ENCODE measurements at regions not wholly inside any gene's neighbourhood (a gene's known extent, or its start where the extent isn't known, plus 50 kb on each side); places are given as distances from the start of the nearest gene placed in this dataset.

DNA sequence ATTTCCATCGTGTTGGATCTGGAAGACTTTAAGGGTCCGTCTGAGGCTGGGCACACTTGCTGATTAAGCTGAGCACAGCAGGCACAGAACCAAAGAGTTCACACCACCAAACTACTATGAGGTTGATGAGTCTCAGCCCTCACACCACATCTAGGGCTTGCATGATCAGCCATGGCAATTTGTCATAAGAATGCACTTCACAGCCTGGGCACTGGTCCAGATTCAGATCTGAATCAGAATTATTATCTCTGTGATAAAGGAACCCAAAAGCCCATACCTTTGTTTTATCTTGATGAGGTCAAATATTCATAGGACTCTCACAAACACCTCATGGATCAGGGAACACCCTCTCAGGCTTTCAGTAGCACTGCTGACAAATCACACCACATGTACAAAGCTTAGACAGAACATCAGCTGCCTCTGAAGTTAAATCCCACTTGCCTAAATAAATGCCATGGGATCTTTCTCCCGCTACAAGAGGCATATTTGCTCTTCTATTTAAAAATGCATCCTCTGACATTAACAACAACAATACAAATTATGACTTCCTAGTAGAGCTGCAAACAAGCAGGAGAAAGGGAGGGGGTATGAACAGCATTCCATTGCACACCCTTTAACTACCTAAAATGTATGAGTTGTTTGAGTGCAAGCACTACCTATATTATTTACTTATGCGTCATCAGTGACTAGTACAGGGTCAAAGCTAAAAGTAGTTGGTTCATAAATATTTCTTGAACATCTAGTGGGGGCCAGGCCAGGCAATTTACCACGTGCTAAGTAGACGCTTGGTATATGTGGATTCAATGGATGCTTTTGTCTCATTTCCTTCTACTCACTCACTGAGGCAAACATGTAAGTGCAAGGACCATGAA, 186.3 kb upstream of the FGF13 start:
- H3K27ac ChIP-seq (ENCODE audit: low read depth, low read length): no peak overlapping the region
- ATAC-seq (no peak), DNase-seq (ENCODE audit: low read depth, low spot score) (no peak)

More for the DNA sequence above, 186.3 kb upstream of the FGF13 start:
- H3K79me2 ChIP-seq (ENCODE audit: insufficient read depth, low read length): no peaks in the 10 kb centered on the region
- no peak overlapping the region for H3K4me2 ChIP-seq (ENCODE audit: low read length)
- TF ChIP-seq ZNF274 (IDR thresholded peaks at IDR 0.05; ENCODE audit: low read depth, low read length) (no peak), SP1 (IDR thresholded peaks at IDR 0.05; ENCODE audit: low read depth) (no peak), SRF (IDR thresholded peaks at IDR 0.05; ENCODE audit: low read depth) (no peak), POLR2AphosphoS5 (IDR thresholded peaks at IDR 0.05; ENCODE audit: low read depth, low read length) (no peak), TCF7L2 (IDR thresholded peaks at IDR 0.05; ENCODE audit: borderline replicate concordance, extremely low read depth, insufficient read depth, insufficient read length) (no peak), SIN3A (IDR thresholded peaks at IDR 0.05; ENCODE audit: low read depth) (no peak), YY1 (IDR thresholded peaks at IDR 0.05; ENCODE audit: extremely low read depth, insufficient replicate concordance, low read depth, low read length) (no peak), RAD21 (IDR thresholded peaks at IDR 0.05; ENCODE audit: low read depth) (no peak), POLR2A (IDR thresholded peaks at IDR 0.05; ENCODE audit: borderline replicate concordance, extremely low read depth, insufficient read depth, insufficient read length) (no peak), MAX (IDR thresholded peaks at IDR 0.05) (no peak), ELF1 (IDR thresholded peaks at IDR 0.05; ENCODE audit: borderline replicate concordance, low read depth) (no peak), CEBPB (IDR thresholded peaks at IDR 0.05; ENCODE audit: low read depth) (no peak)
- TF ChIP-seq, protein P1, sequence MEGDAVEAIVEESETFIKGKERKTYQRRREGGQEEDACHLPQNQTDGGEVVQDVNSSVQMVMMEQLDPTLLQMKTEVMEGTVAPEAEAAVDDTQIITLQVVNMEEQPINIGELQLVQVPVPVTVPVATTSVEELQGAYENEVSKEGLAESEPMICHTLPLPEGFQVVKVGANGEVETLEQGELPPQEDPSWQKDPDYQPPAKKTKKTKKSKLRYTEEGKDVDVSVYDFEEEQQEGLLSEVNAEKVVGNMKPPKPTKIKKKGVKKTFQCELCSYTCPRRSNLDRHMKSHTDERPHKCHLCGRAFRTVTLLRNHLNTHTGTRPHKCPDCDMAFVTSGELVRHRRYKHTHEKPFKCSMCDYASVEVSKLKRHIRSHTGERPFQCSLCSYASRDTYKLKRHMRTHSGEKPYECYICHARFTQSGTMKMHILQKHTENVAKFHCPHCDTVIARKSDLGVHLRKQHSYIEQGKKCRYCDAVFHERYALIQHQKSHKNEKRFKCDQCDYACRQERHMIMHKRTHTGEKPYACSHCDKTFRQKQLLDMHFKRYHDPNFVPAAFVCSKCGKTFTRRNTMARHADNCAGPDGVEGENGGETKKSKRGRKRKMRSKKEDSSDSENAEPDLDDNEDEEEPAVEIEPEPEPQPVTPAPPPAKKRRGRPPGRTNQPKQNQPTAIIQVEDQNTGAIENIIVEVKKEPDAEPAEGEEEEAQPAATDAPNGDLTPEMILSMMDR (IDR thresholded peaks at IDR 0.05 in 2 of 3, conservative IDR thresholded peaks at IDR 0.05 in 1 of 3; ENCODE audit: borderline replicate concordance in 1 of 3, insufficient read depth in 1 of 3, low read depth in 2 of 3, low read length in 2 of 3): no peak
- TF ChIP-seq, protein P2, sequence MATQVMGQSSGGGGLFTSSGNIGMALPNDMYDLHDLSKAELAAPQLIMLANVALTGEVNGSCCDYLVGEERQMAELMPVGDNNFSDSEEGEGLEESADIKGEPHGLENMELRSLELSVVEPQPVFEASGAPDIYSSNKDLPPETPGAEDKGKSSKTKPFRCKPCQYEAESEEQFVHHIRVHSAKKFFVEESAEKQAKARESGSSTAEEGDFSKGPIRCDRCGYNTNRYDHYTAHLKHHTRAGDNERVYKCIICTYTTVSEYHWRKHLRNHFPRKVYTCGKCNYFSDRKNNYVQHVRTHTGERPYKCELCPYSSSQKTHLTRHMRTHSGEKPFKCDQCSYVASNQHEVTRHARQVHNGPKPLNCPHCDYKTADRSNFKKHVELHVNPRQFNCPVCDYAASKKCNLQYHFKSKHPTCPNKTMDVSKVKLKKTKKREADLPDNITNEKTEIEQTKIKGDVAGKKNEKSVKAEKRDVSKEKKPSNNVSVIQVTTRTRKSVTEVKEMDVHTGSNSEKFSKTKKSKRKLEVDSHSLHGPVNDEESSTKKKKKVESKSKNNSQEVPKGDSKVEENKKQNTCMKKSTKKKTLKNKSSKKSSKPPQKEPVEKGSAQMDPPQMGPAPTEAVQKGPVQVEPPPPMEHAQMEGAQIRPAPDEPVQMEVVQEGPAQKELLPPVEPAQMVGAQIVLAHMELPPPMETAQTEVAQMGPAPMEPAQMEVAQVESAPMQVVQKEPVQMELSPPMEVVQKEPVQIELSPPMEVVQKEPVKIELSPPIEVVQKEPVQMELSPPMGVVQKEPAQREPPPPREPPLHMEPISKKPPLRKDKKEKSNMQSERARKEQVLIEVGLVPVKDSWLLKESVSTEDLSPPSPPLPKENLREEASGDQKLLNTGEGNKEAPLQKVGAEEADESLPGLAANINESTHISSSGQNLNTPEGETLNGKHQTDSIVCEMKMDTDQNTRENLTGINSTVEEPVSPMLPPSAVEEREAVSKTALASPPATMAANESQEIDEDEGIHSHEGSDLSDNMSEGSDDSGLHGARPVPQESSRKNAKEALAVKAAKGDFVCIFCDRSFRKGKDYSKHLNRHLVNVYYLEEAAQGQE (IDR thresholded peaks at IDR 0.05; ENCODE audit: low read depth): no peak
- TF ChIP-seq, protein P3, sequence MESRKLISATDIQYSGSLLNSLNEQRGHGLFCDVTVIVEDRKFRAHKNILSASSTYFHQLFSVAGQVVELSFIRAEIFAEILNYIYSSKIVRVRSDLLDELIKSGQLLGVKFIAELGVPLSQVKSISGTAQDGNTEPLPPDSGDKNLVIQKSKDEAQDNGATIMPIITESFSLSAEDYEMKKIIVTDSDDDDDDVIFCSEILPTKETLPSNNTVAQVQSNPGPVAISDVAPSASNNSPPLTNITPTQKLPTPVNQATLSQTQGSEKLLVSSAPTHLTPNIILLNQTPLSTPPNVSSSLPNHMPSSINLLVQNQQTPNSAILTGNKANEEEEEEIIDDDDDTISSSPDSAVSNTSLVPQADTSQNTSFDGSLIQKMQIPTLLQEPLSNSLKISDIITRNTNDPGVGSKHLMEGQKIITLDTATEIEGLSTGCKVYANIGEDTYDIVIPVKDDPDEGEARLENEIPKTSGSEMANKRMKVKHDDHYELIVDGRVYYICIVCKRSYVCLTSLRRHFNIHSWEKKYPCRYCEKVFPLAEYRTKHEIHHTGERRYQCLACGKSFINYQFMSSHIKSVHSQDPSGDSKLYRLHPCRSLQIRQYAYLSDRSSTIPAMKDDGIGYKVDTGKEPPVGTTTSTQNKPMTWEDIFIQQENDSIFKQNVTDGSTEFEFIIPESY (IDR thresholded peaks at IDR 0.05; ENCODE audit: extremely low read depth, insufficient replicate concordance, low read length): no peak
- no TSS peak for BruUV-seq (replicated peaks)
- H3K9me2 ChIP-seq (ENCODE audit: insufficient read depth): no peaks in the 10 kb centered on the region
- no peaks in the 10 kb centered on the region for H3K9me3 ChIP-seq (ENCODE audit: control insufficient read depth in 1 of 2, insufficient read depth in 1 of 2, low read depth in 1 of 2, low read length in 2 of 2)
- no peaks in the 10 kb centered on the region for H4K20me1 ChIP-seq (ENCODE audit: insufficient read depth)
- intact Hi-C loops (cut with micrococcal nuclease): no loop called here
- no peaks in the 10 kb centered on the region for H3K27me3 ChIP-seq (ENCODE audit: insufficient read depth, low read length)
- RAD21 ChIA-PET (ENCODE audit: low non-redundant PET in 1 of 2, low total read pairs in 2 of 2, uncharacterized antibody in 2 of 2, unreplicated experiment in 2 of 2): no interaction called here
- POLR2A ChIA-PET: no interaction called here
- H2AFZ ChIP-seq (ENCODE audit: low read depth, low read length, poor library complexity, severe bottlenecking): no peak overlapping the region
- no peaks in the 10 kb centered on the region for H3K4me1 ChIP-seq (ENCODE audit: control insufficient read depth in 1 of 2, insufficient read depth in 2 of 2, low read length in 2 of 2)
- no peaks in the 10 kb centered on the region for H3K36me3 ChIP-seq (ENCODE audit: control insufficient read depth in 1 of 2, insufficient read depth in 2 of 2, low read length in 2 of 2)
- H3K9ac ChIP-seq (ENCODE audit: low read length): no peak overlapping the region
- CTCF ChIA-PET: no interaction called here
- H3K4me3 ChIP-seq (replicated peaks in 1 of 2; ENCODE audit: low read depth in 1 of 2, low read length in 2 of 2): no peak overlapping the region

Measured in HCT116 (cell line).